WTC11 (cell line): ENCODE measurements at regions not wholly inside any gene's neighbourhood (a gene's known extent, or its start where the extent isn't known, plus 50 kb on each side); places are given as distances from the start of the nearest gene placed in this dataset.

Experiments used
- ATAC-seq: fragments of 200-7000 bp; cut with Tn5 transposase; 2 replicates; pipeline ENCODE4 v1.10.0; 2021; ENCODE audit warnings: mild to moderate bottlenecking, moderate library complexity
- CTCF ChIA-PET: fragments of 300-600 bp; sonication (Branson Sonifier 250); formaldehyde crosslinking; loops from one replicate; lab custom pipeline; 2021; ENCODE audit warnings: antibody characterized with exemption; lab: Charles Lee
- POLR2A ChIA-PET: fragments of 350-600 bp; sonication (Branson Sonifier 250); formaldehyde crosslinking; loops from one replicate; lab custom pipeline; 2021; ENCODE audit warnings: antibody characterized with exemption; lab: Charles Lee
- DNase-seq: peaks from one replicate; pipeline ENCODE4 v3.0.0; 2021; ENCODE audit warnings: low spot score
- H3K27ac Mint-ChIP-seq: 2 replicates; pipeline ENCODE4 v1.8.0; 2021; ENCODE audit warnings: mixed read lengths
- H3K27me3 Mint-ChIP-seq: 2 replicates; pipeline ENCODE4 v1.8.0; 2021; ENCODE audit warnings: low read depth, mild to moderate bottlenecking, moderate library complexity, mixed read lengths
- H3K36me3 Mint-ChIP-seq: 2 replicates; pipeline ENCODE4 v1.8.0; 2021; ENCODE audit warnings: mixed read lengths
- H3K4me1 Mint-ChIP-seq: 2 replicates; pipeline ENCODE4 v1.8.0; 2022; ENCODE audit warnings: mixed read lengths
- H3K4me3 Mint-ChIP-seq: 2 replicates; pipeline ENCODE4 v1.8.0; 2021; ENCODE audit warnings: mild to moderate bottlenecking, moderate library complexity, mixed read lengths
- H3K9me3 Mint-ChIP-seq: 2 replicates; pipeline ENCODE4 v1.8.0; 2021; ENCODE audit warnings: mixed read lengths
- ARID4B ChIP-seq: sonication (generic); formaldehyde crosslinking; IDR thresholded peaks from 2 replicates; pipeline ENCODE4 v1.8.0; 2023; ENCODE audit warnings: missing genetic modification reagents, mild to moderate bottlenecking, borderline replicate concordance
- ATF1 ChIP-seq: sonication (generic); formaldehyde crosslinking; IDR thresholded peaks from 2 replicates; pipeline ENCODE4 v1.8.1; 2023; ENCODE audit warnings: mild to moderate bottlenecking, moderate library complexity, missing genetic modification reagents
- ATF6 ChIP-seq: sonication (generic); formaldehyde crosslinking; IDR thresholded peaks from 2 replicates; pipeline ENCODE4 v1.8.1; 2023; ENCODE audit warnings: mild to moderate bottlenecking, missing genetic modification reagents
- CTCF ChIP-seq: fragments of 200-600 bp; IDR thresholded peaks from 2 replicates; pipeline ENCODE4 v1.8.0; 2022; ENCODE audit warnings: antibody characterized with exemption
- ERG ChIP-seq: fragments of 250-450 bp; sonication (Bioruptor Pico); IDR thresholded peaks from 2 replicates; pipeline ENCODE4 v1.8.0; 2021; ENCODE audit warnings: mild to moderate bottlenecking
- FOXP4 ChIP-seq: sonication (generic); formaldehyde crosslinking; IDR thresholded peaks from 2 replicates; pipeline ENCODE4 v1.8.0; 2022; ENCODE audit warnings: mild to moderate bottlenecking, missing genetic modification reagents
- GABPB1 ChIP-seq: sonication (generic); formaldehyde crosslinking; IDR thresholded peaks from 2 replicates; pipeline ENCODE4 v1.8.1; 2023; ENCODE audit warnings: mild to moderate bottlenecking, missing genetic modification reagents
- HMGA2 ChIP-seq: fragments of 250-450 bp; sonication (Bioruptor Pico); IDR thresholded peaks from 2 replicates; pipeline ENCODE4 v1.4.0; 2021; ENCODE audit warnings: mild to moderate bottlenecking, moderate library complexity
- IRF2 ChIP-seq: sonication (generic); formaldehyde crosslinking; IDR thresholded peaks from 2 replicates; pipeline ENCODE4 v1.8.0; 2022; ENCODE audit warnings: low read depth, missing genetic modification reagents, borderline replicate concordance
- NFE2L1 ChIP-seq: sonication (generic); formaldehyde crosslinking; IDR thresholded peaks from 2 replicates; pipeline ENCODE4 v1.8.1; 2023; ENCODE audit warnings: missing genetic modification reagents
- NR1H2 ChIP-seq: sonication (generic); formaldehyde crosslinking; IDR thresholded peaks from 2 replicates; pipeline ENCODE4 v1.9.0; 2021; ENCODE audit warnings: mild to moderate bottlenecking, moderate library complexity, missing genetic modification reagents
- NR3C1 ChIP-seq: sonication (generic); formaldehyde crosslinking; conservative IDR thresholded peaks from 2 replicates; pipeline ENCODE4 v1.8.1; 2023; ENCODE audit warnings: low read depth, mild to moderate bottlenecking, missing genetic modification reagents
- PREB ChIP-seq: sonication (generic); formaldehyde crosslinking; IDR thresholded peaks from 2 replicates; pipeline ENCODE4 v1.8.1; 2022; ENCODE audit warnings: mild to moderate bottlenecking, missing genetic modification reagents, moderate library complexity, borderline replicate concordance
- SMAD4 ChIP-seq: sonication (generic); formaldehyde crosslinking; IDR thresholded peaks from 2 replicates; pipeline ENCODE4 v1.8.0; 2022; ENCODE audit warnings: mild to moderate bottlenecking, missing genetic modification reagents
- ZNF121 ChIP-seq: sonication (generic); formaldehyde crosslinking; IDR thresholded peaks from 2 replicates; pipeline ENCODE4 v1.8.0; 2023; ENCODE audit warnings: missing genetic modification reagents
- ZNF317 ChIP-seq: sonication (generic); formaldehyde crosslinking; IDR thresholded peaks from 2 replicates; pipeline ENCODE4 v1.8.1; 2023; ENCODE audit warnings: low read depth, mild to moderate bottlenecking, moderate library complexity, missing genetic modification reagents, borderline replicate concordance

GRCh38 chr14:87772854-87773253 is 220.1 kb downstream of the GALC start:
- H3K27me3 Mint-ChIP-seq = no peaks in the 10 kb centered on the region
- ChIA-PET CTCF (no interaction called here), POLR2A (no interaction called here)
- peaks cover 32% of the 10 kb centered on the region for H3K9me3 Mint-ChIP-seq
- H3K4me3 Mint-ChIP-seq = no peak overlapping the region
- ATAC-seq = peak; percentile 80
- TF ChIP-seq ATF1 (CRISPR knock-in tag) = no peak
- no peak for TF ChIP-seq HMGA2 (CRISPR knock-in tag)
- no peak for TF ChIP-seq ATF6 (CRISPR knock-in tag)
- no peak for TF ChIP-seq NFE2L1 (CRISPR knock-in tag)
- no peak for TF ChIP-seq ZNF317 (CRISPR knock-in tag)
- no peak for TF ChIP-seq PREB (CRISPR knock-in tag)
- TF ChIP-seq FOXP4 (CRISPR knock-in tag) = no peak
- no peak for TF ChIP-seq NR1H2 (CRISPR knock-in tag)
- no peak for TF ChIP-seq IRF2 (CRISPR knock-in tag)
- TF ChIP-seq ARID4B (CRISPR knock-in tag) = no peak
- TF ChIP-seq CTCF = no peak
- TF ChIP-seq ERG (CRISPR knock-in tag) = no peak
- no peak for TF ChIP-seq SMAD4
- no peak for TF ChIP-seq NR3C1 (CRISPR knock-in tag)
- TF ChIP-seq ZNF121 = no peak
- TF ChIP-seq GABPB1 (CRISPR knock-in tag) = no peak
- no peak for DNase-seq
- no peak overlapping the region for H3K27ac Mint-ChIP-seq
- H3K4me1 Mint-ChIP-seq = peaks cover 6% of the 10 kb centered on the region
- peaks cover 2% of the 10 kb centered on the region for H3K36me3 Mint-ChIP-seq
